AG04450 (cell line): ENCODE measurements at regions not wholly inside any gene's neighbourhood (a gene's known extent, or its start where the extent isn't known, plus 50 kb on each side); places are given as distances from the start of the nearest gene placed in this dataset.

ENCODE experiments used
- CTCF ChIA-PET: fragments of 300-600, 350-600 bp; formaldehyde crosslinking; extraction: SDS; loops from one replicate; lab custom pipeline; 2022; ENCODE audit warnings: antibody characterized with exemption, inconsistent platforms; lab: Charles Lee
- POLR2A ChIA-PET: fragments of 350-600 bp; formaldehyde crosslinking; extraction: SDS; loops from one replicate; lab custom pipeline; 2021; ENCODE audit warnings: antibody characterized with exemption, inconsistent platforms; lab: Yijun Ruan, JAX
- DNase-seq: peaks from one replicate; pipeline ENCODE4 v3.0.0-alpha.2; 2011; ENCODE audit warnings: low read depth, low spot score
- H3K27ac ChIP-seq: one replicate; pipeline ENCODE4 v1.5.1; 2012; ENCODE audit warnings: low read depth, low read length, control low read depth
- H3K27me3 ChIP-seq: one replicate; pipeline ENCODE4 v1.6.0; 2012; ENCODE audit warnings: low read length; ENCODE audit not compliant: control insufficient read depth, insufficient read depth
- H3K4me3 ChIP-seq: 2 replicates; pipeline ENCODE4 v1.5.1; 2011; ENCODE audit warnings: mild to moderate bottlenecking, low read depth, low read length, control low read depth
- H3K9me3 ChIP-seq: 2 replicates; pipeline ENCODE4 v1.5.1; 2012; ENCODE audit warnings: low read length; ENCODE audit not compliant: control insufficient read depth, insufficient read depth
- TF ChIP-seq, protein P1 (sequence below): IDR thresholded peaks from 2 replicates; pipeline ENCODE4 v1.5.1; 2011; ENCODE audit warnings: low read depth, low read length, control low read depth, inconsistent platforms

DNA sequence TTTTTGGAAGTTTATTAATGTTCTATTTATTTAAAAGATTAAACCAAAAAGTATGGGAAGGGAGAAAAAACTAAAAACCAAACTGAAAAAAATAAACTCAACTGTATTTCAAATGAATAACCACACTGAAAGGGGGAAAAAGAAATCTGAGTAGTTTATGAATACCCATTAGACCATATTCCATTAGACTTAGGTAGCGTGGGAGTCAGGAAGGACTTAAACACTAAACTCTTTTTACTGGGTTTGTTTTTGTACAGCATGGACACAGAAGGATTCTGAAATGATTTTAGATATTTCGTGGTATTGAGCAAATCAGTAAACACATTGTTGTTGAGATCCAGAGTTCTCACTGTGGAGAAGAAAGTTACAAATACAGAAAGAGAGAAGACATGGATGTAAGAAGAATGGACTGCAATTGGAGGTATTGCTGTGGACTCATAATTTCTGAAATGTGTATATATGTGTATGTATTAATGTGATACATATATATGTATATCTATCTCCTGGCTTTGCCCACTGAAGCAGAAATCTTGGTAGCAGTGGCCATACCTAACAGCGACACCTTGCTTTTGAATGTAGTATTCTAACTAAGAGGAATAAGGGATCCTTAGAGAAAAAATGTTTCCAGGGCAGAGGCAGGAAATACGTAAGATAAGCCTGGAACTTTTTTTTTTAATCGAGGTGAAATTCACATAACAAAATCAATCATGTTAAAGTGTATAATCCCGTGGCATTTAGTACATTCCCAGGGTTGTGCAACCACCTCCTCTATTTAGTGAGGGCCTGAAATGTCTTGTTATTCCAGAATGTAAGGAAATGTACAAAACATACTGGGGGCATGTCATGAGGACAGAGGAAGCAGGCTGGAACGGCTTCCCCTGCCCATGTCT, 228.8 kb downstream of the SMARCA2 start:
- Histone ChIP-seq H3K27ac (no peak overlapping the region), H3K4me3 (no peak overlapping the region), H3K27me3 (peaks cover 5% of the 10 kb centered on the region), H3K9me3 (no peaks in the 10 kb centered on the region; the same call in 1 of the 2 replicates)
- CTCF ChIA-PET: interaction anchor here (0.8 to 1.3 kb wide), 2 partner anchors 112 to 411 kb away, joined by 3 to 4 read pairs; no protein-coding TSS in a partner anchor
- TF ChIP-seq, protein P1, sequence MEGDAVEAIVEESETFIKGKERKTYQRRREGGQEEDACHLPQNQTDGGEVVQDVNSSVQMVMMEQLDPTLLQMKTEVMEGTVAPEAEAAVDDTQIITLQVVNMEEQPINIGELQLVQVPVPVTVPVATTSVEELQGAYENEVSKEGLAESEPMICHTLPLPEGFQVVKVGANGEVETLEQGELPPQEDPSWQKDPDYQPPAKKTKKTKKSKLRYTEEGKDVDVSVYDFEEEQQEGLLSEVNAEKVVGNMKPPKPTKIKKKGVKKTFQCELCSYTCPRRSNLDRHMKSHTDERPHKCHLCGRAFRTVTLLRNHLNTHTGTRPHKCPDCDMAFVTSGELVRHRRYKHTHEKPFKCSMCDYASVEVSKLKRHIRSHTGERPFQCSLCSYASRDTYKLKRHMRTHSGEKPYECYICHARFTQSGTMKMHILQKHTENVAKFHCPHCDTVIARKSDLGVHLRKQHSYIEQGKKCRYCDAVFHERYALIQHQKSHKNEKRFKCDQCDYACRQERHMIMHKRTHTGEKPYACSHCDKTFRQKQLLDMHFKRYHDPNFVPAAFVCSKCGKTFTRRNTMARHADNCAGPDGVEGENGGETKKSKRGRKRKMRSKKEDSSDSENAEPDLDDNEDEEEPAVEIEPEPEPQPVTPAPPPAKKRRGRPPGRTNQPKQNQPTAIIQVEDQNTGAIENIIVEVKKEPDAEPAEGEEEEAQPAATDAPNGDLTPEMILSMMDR: no peak
- POLR2A ChIA-PET: no interaction called here
- DNase-seq: no peak

DNA sequence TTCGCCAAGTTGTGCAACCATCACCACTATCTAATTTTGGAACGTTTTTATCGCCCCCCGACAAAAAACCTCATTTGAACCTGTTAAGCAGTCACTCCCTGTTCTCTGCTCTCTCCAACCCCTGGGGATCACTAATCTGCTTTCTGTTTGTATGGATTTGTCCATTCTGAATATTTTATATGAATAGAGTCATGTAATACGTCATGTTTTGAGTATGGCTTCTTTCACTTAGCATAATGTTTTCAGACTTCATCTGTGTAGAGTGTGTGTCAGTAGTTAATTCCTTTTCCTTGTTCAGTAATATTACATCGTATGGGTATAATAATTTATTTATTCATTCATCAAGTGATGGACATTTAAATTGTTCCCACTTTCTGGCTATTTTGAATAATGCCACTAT, 232.2 kb downstream of the SMARCA2 start:
- DNase-seq: no peak
- ChIA-PET POLR2A (no interaction called here), CTCF (no interaction called here)
- no peak overlapping the region for H3K27ac ChIP-seq
- H3K9me3 ChIP-seq: no peaks in the 10 kb centered on the region
- H3K4me3 ChIP-seq: no peak overlapping the region
- TF ChIP-seq, protein P1: no peak
- peaks cover 5% of the 10 kb centered on the region for H3K27me3 ChIP-seq

DNA sequence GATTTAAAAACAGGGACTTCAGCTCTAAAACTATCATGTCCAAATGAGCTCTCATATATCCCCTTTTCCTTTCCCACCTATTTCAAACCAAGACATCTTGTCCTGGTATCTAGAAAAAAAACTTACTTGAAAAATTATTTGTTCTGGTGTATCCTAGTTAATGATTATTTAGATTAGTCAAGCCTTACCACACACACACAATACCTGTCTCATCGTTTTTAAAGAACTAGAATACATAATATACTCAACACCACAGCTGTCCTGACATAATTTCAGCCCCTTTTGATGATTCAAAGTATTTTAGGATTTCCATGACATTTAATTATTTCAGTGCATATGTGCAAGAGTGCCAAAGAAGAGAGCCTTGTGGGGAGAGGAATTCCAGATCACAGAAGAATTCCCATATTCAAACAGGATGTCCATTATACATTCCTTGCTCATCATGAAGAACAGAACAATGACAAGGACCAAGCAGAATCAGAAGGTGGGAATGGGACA, 233.7 kb downstream of the SMARCA2 start:
- TF ChIP-seq, protein P1: no peak
- H3K4me3 ChIP-seq: no peak overlapping the region
- POLR2A ChIA-PET: no interaction called here
- DNase-seq: no peak
- CTCF ChIA-PET: no interaction called here
- no peaks in the 10 kb centered on the region for H3K9me3 ChIP-seq
- no peaks in the 10 kb centered on the region for H3K27me3 ChIP-seq
- no peak overlapping the region for H3K27ac ChIP-seq

DNA sequence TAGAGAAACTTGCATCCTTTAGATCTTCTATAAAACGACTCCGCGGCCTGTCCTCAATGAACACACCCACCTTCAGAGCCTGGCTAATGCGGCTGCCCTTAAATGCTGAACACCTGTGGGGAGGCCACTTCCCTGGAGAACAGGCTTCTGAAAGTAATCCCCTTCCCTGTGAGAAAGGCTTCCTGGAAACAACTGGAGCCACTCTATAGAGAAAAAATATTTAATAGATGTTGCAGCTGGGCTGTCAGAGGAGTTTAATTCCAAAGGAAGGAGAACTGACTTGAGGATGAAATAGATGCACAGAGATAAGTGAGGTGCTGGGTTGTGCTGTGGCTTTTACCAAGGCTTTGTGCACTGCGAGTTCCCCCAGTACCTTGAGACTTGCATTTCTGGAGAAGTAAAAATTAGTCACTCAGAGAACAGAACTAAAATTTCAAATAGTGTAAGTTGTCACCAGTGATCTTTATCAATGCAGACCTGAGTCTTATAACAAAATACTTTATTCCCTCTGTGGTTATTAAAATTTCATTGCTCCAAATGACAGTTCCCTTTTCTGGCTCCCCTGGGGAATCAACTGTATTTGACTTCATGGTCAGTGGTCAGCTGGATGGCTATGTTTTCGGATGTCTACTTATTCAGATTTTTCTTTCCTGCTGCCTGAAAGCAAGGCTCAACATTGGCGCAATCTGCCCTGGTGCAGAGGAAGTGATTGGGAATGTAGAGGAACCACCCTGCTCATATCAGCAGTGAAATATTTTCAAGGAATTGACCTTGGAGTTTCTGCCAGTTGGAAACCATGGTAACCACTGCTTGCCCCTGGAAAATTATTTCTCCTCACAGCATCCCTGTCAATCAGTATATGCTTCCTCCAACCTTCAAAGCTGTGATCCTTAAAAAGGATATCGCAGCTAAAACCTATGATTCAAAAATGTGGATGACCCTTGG, 238.8 kb downstream of the SMARCA2 start:
- CTCF ChIA-PET: no interaction called here
- POLR2A ChIA-PET: no interaction called here

More for the DNA sequence above, 238.8 kb downstream of the SMARCA2 start:
- TF ChIP-seq, protein P1: no peak
- no peak for DNase-seq
- Histone ChIP-seq H3K27me3 (no peaks in the 10 kb centered on the region), H3K9me3 (no peaks in the 10 kb centered on the region), H3K27ac (no peak overlapping the region), H3K4me3 (no peak overlapping the region)
